Effector memory CD8-positive, alpha-beta T cell (primary cell): ENCODE measurements at regions not wholly inside any gene's neighbourhood (a gene's known extent, or its start where the extent isn't known, plus 50 kb on each side); places are given as distances from the start of the nearest gene placed in this dataset.

ENCODE experiments used
- ATAC-seq: fragments of 150-1000 bp; cut with Tn5 transposase; replicated peaks from 2 replicates; pipeline ENCODE4 v1.10.0; 2021; ENCODE audit warnings: mild to moderate bottlenecking, moderate library complexity
- DNase-seq, 3 experiments: peaks; one replicate each; pipeline ENCODE4 v3.0.0; 2021
- H3K27ac Mint-ChIP-seq, 2 donors: one replicate each; pipeline ENCODE4 v1.8.0; 2022; ENCODE audit warnings: mild to moderate bottlenecking in 2 of 2, mixed read lengths in 2 of 2, moderate library complexity in 2 of 2
- H3K27me3 Mint-ChIP-seq, 2 donors: one replicate each; pipeline ENCODE4 v1.8.0; 2022; ENCODE audit warnings: mixed read lengths in 2 of 2
- H3K36me3 Mint-ChIP-seq: one replicate; pipeline ENCODE4 v1.8.0; 2022; ENCODE audit warnings: mild to moderate bottlenecking, moderate library complexity, mixed read lengths; ENCODE audit not compliant: insufficient read depth
- H3K4me1 Mint-ChIP-seq, 2 donors: one replicate each; pipeline ENCODE4 v1.8.0; 2022; ENCODE audit warnings: low read depth in 2 of 2, mixed read lengths in 2 of 2
- H3K4me3 Mint-ChIP-seq, 2 donors: one replicate each; pipeline ENCODE4 v1.8.0; 2022; ENCODE audit warnings: mild to moderate bottlenecking in 2 of 2, mixed read lengths in 2 of 2, moderate library complexity in 2 of 2
- H3K9me3 Mint-ChIP-seq, 2 donors: one replicate each; pipeline ENCODE4 v1.8.0; 2022; ENCODE audit warnings: mixed read lengths in 2 of 2

GRCh38 chr1:5093042-5093441, 438.6 kb downstream of the AJAP1 start:
- H3K4me1 Mint-ChIP-seq = no peaks in the 10 kb centered on the region
- H3K4me3 Mint-ChIP-seq = no peak overlapping the region
- H3K36me3 Mint-ChIP-seq = no peaks in the 10 kb centered on the region
- H3K27ac Mint-ChIP-seq = no peak overlapping the region
- DNase-seq = no peak
- peaks cover 42 to 44% of the 10 kb centered on the region in 2 donors for H3K27me3 Mint-ChIP-seq
- ATAC-seq = no peak
- H3K9me3 Mint-ChIP-seq = peaks cover 2 to 29% of the 10 kb centered on the region in 2 donors

GRCh38 chr1:5084676-5085075, 430.3 kb downstream of the AJAP1 start:
- Mint-ChIP-seq H3K4me1 (no peaks in the 10 kb centered on the region), H3K9me3 (peaks cover under 1 to 3% of the 10 kb centered on the region in 2 donors), H3K27ac (no peak overlapping the region), H3K4me3 (no peak overlapping the region), H3K36me3 (no peaks in the 10 kb centered on the region), H3K27me3 (peaks cover 51 to 56% of the 10 kb centered on the region in 2 donors)
- no peak for DNase-seq
- ATAC-seq = no peak

DNA sequence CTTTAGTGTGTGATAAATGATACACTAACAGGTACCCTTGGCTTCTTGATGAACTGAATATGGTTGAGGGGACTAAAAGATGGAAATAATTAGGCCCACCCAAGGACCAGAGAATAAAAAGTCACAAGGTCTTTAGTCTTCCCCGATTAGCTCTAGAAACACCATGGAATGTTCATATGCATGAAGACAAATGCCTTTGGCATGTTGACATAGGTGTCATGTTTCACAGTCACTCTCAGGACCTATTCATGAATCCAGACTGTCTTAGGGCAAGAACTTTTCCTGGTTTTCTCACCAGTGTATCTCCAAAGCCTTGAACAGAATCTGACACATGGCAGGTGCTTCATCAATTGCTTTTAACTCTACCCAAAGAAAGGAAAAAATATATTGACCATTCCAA, 412.8 kb downstream of the AJAP1 start:
- no peak overlapping the region for H3K27ac Mint-ChIP-seq
- ATAC-seq (no peak), DNase-seq (no peak)
- no peaks in the 10 kb centered on the region for H3K9me3 Mint-ChIP-seq
- no peaks in the 10 kb centered on the region for H3K4me1 Mint-ChIP-seq
- H3K4me3 Mint-ChIP-seq = no peak overlapping the region
- peaks cover 41 to 45% of the 10 kb centered on the region in 2 donors for H3K27me3 Mint-ChIP-seq
- no peaks in the 10 kb centered on the region for H3K36me3 Mint-ChIP-seq

- no peak for DNase-seq
- Mint-ChIP-seq H3K9me3 (no peaks in the 10 kb centered on the region), H3K4me3 (no peak overlapping the region), H3K27me3 (peaks cover 0 to 6% of the 10 kb centered on the region in 2 donors), H3K27ac (no peak overlapping the region), H3K4me1 (no peaks in the 10 kb centered on the region), H3K36me3 (no peaks in the 10 kb centered on the region)
- ATAC-seq = no peak
Measured at GRCh38 chr1:5053744-5054143, 399.3 kb downstream of the AJAP1 start.

GRCh38 chr1:5029136-5029535, 374.7 kb downstream of the AJAP1 start:
- H3K27ac Mint-ChIP-seq = no peak overlapping the region
- ATAC-seq (no peak), DNase-seq (no peak)
- no peaks in the 10 kb centered on the region for H3K9me3 Mint-ChIP-seq
- peaks cover 19 to 22% of the 10 kb centered on the region in 2 donors for H3K27me3 Mint-ChIP-seq
- H3K4me1 Mint-ChIP-seq = no peaks in the 10 kb centered on the region
- H3K36me3 Mint-ChIP-seq = no peaks in the 10 kb centered on the region
- no peak overlapping the region for H3K4me3 Mint-ChIP-seq

DNA sequence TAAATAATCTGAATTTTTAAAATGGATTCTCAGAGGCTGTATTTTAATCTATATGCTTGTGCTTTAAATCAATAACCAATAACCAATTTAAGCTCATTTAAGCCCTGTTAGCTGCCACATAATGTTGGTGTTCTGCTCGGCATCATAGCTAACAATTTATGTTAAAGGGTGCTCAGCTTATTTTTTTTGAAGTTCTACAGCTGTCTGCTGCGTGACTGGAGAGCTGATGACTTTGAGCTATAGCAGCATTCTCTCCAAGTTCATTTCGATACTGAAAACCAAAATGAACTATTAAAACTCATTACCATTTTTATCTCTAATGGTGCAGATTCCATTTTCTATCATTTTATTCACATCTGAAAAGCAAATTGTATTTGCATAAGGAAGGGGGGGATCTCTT, 357.8 kb downstream of the AJAP1 start:
- Mint-ChIP-seq H3K4me1 (no peaks in the 10 kb centered on the region), H3K27me3 (peaks cover 20 to 23% of the 10 kb centered on the region in 2 donors), H3K36me3 (no peaks in the 10 kb centered on the region), H3K27ac (no peak overlapping the region), H3K4me3 (no peak overlapping the region), H3K9me3 (no peaks in the 10 kb centered on the region)
- no peak for DNase-seq
- no peak for ATAC-seq

DNA sequence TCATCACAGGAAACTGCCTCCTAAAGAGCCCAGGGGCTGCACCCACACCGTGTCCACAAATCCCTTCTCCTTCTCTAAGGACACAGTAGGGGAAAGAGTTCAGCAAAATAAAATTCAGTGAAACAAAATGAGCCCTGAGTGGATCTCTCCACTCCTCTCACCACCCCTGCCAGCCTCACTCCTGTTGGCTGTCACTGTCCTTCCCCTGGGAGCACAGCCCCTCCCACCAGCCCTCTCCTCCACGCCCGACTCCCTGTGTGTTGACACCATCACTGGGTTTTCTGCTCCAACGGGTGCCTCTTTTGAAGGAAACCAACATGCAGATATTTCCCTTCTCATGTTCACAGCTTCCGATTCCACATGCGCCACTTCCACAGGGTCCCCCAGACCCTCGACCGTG, 356.2 kb downstream of the AJAP1 start:
- Mint-ChIP-seq H3K9me3 (no peaks in the 10 kb centered on the region), H3K27ac (no peak overlapping the region), H3K36me3 (no peaks in the 10 kb centered on the region), H3K27me3 (peaks cover 20 to 23% of the 10 kb centered on the region in 2 donors), H3K4me1 (no peaks in the 10 kb centered on the region), H3K4me3 (no peak overlapping the region)
- ATAC-seq = no peak
- DNase-seq = no peak

- Mint-ChIP-seq H3K27ac (no peak overlapping the region), H3K4me1 (no peaks in the 10 kb centered on the region), H3K36me3 (no peaks in the 10 kb centered on the region), H3K4me3 (no peak overlapping the region), H3K27me3 (peaks cover 20 to 23% of the 10 kb centered on the region in 2 donors), H3K9me3 (no peaks in the 10 kb centered on the region)
- ATAC-seq (no peak), DNase-seq (no peak)
Measured at GRCh38 chr1:5010236-5010635, 355.8 kb downstream of the AJAP1 start.

DNA sequence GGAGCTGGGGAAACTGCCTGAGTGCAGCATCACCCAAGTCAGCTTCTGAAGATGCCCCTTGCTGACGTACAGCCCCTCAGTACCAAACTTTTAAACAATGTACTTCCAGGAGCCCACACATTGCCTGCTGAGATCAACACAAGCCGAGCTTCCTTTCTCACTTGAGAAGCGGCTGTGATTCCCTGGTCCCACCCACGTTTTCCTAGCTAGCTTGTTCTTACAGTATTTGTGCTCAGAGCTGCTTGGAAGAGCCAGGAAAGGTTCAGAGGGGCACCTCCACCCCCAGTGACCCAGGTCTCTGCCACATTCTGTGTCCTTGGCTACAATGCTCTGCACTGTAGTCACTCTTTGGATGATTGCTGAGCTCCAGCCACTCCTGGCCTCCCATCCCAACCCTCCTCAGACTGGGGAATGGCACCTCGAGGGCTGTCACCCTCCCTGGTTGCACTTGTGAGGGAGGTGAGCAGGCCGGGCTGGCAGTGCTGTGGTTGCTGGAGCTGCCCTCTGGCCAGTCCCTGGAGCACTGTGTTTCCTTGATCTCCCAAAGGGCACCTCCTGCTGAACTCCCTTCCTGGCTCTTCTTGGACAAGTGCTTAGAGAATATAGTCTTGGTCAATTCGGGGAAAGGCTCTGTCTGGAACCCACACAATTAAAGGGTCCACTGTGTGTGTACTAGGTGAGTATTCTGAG, 355.1 kb downstream of the AJAP1 start:
- no peak overlapping the region for H3K27ac Mint-ChIP-seq
- no peak for ATAC-seq
- no peaks in the 10 kb centered on the region for H3K9me3 Mint-ChIP-seq
- no peaks in the 10 kb centered on the region for H3K4me1 Mint-ChIP-seq
- H3K36me3 Mint-ChIP-seq = no peaks in the 10 kb centered on the region
- no peak overlapping the region for H3K4me3 Mint-ChIP-seq
- H3K27me3 Mint-ChIP-seq = peaks cover 20 to 23% of the 10 kb centered on the region in 2 donors
- DNase-seq = no peak

GRCh38 chr1:5005171-5005570, 350.8 kb downstream of the AJAP1 start:
- H3K9me3 Mint-ChIP-seq = no peaks in the 10 kb centered on the region
- ATAC-seq (no peak), DNase-seq (no peak)
- H3K4me1 Mint-ChIP-seq = no peaks in the 10 kb centered on the region
- peaks cover 4 to 22% of the 10 kb centered on the region in 2 donors for H3K27me3 Mint-ChIP-seq
- no peak overlapping the region for H3K4me3 Mint-ChIP-seq
- H3K27ac Mint-ChIP-seq = no peak overlapping the region
- H3K36me3 Mint-ChIP-seq = no peaks in the 10 kb centered on the region

- H3K36me3 Mint-ChIP-seq = no peaks in the 10 kb centered on the region
- H3K4me3 Mint-ChIP-seq = no peak overlapping the region
- DNase-seq = no peak
- H3K9me3 Mint-ChIP-seq = no peaks in the 10 kb centered on the region
- H3K4me1 Mint-ChIP-seq = no peaks in the 10 kb centered on the region
- peaks cover 0 to 26% of the 10 kb centered on the region in 2 donors for H3K27me3 Mint-ChIP-seq
- H3K27ac Mint-ChIP-seq = no peak overlapping the region
- ATAC-seq = no peak
Measured at GRCh38 chr1:5002676-5003075, 348.3 kb downstream of the AJAP1 start.

- DNase-seq (no peak), ATAC-seq (no peak)
- no peak overlapping the region for H3K27ac Mint-ChIP-seq
- peaks cover 4 to 26% of the 10 kb centered on the region in 2 donors for H3K27me3 Mint-ChIP-seq
- H3K36me3 Mint-ChIP-seq = no peaks in the 10 kb centered on the region
- no peaks in the 10 kb centered on the region for H3K4me1 Mint-ChIP-seq
- H3K9me3 Mint-ChIP-seq = no peaks in the 10 kb centered on the region
- no peak overlapping the region for H3K4me3 Mint-ChIP-seq
Measured at GRCh38 chr1:5001466-5001865, 347.1 kb downstream of the AJAP1 start.

GRCh38 chr1:4986306-4986705, 331.9 kb downstream of the AJAP1 start:
- Mint-ChIP-seq H3K4me1 (no peaks in the 10 kb centered on the region), H3K4me3 (no peak overlapping the region), H3K36me3 (no peaks in the 10 kb centered on the region), H3K27me3 (peaks cover 7 to 25% of the 10 kb centered on the region in 2 donors), H3K9me3 (no peaks in the 10 kb centered on the region), H3K27ac (no peak overlapping the region)
- ATAC-seq = no peak
- DNase-seq = no peak

DNA sequence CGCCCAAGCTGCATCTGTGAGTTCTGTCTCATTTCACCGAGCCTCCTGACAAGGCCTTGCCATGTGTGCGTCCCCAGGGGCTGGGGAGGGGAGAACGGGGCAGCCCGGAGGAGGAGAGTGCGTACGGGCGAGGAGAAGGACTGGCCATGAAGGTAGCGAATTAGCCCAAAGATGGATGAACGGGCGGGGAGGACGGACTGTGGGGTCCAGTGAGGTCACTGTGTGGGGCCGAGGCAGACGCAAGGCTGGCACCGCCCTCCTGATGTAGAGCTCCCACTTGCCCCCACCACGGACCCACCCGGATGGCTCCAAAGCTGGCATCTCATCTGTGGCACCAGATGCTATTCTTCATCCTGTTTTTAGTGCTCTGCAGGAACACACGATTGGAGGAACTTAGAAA, 330.4 kb downstream of the AJAP1 start:
- H3K27ac Mint-ChIP-seq = no peak overlapping the region
- H3K4me1 Mint-ChIP-seq = peaks cover 0 to 4% of the 10 kb centered on the region in 2 donors
- H3K27me3 Mint-ChIP-seq = peaks cover 7 to 30% of the 10 kb centered on the region in 2 donors
- no peak for ATAC-seq
- DNase-seq = no peak
- peaks cover 2% of the 10 kb centered on the region for H3K36me3 Mint-ChIP-seq
- H3K9me3 Mint-ChIP-seq = no peaks in the 10 kb centered on the region
- H3K4me3 Mint-ChIP-seq = no peak overlapping the region
